GM18519 (cell line): ENCODE measurements at regions not wholly inside any gene's neighbourhood (a gene's known extent, or its start where the extent isn't known, plus 50 kb on each side); places are given as distances from the start of the nearest gene placed in this dataset.

Experiments
- ATAC-seq: cut with Tn5 transposase; IDR thresholded peaks from one replicate; pipeline ENCODE4 v1.9.1; 2021; ENCODE audit warnings: mild to moderate bottlenecking, moderate library complexity; ENCODE audit not compliant: unreplicated experiment, low FRiP score

GRCh38 chr6:40313582-40313981 is 273.6 kb downstream of the LRFN2 start:
- no peak for ATAC-seq

- ATAC-seq = no peak
These were observed 274.8 kb downstream of the LRFN2 start for GRCh38 chr6:40312213-40313015.

- ATAC-seq = no peak
These were observed 278.4 kb downstream of the LRFN2 start for GRCh38 chr6:40308533-40309306.

DNA sequence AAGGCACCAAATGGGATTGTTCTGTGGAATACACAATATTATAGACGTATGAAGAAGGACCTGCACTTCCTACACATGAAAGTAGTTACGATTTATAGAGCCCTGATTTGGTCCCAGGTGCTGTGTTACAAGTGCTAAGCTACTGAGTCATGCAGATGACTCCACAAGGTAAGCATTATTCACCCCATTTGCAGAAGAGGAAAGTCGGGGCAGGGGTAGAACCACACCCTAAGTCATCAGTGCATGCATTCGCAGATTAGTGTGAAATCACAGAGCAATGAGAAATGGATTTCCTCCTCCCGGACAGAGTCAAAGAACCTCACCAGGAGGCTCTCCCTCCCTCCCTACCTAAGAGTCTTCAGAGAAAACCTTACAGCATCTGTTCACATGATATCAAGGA is 279.5 kb downstream of the LRFN2 start:
- ATAC-seq = no peak

- ATAC-seq = no peak
These were observed 284.2 kb downstream of the LRFN2 start for GRCh38 chr6:40302856-40303454.

DNA sequence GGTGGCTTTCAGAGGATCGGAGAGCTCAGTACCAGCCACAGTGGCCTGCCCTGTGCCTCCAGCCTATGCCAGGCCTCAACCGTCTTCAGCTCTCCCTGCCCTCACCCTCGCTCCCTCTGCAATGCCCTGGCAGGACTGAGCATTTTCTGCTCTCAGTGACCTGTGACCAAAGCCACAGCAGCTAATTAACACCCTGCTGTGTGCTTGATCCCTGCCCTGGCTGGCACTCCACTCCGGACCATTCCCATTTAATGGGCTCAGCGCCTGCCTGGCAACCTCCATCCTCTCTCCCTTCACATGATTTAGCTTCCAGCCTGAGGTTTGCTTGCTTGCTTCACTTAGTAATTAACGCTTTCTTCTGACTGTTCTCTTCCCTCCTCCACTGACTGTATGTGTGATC is 287.5 kb downstream of the LRFN2 start:
- no peak for ATAC-seq

- ATAC-seq = no peak
These were observed 289.0 kb downstream of the LRFN2 start for GRCh38 chr6:40298207-40298606.

DNA sequence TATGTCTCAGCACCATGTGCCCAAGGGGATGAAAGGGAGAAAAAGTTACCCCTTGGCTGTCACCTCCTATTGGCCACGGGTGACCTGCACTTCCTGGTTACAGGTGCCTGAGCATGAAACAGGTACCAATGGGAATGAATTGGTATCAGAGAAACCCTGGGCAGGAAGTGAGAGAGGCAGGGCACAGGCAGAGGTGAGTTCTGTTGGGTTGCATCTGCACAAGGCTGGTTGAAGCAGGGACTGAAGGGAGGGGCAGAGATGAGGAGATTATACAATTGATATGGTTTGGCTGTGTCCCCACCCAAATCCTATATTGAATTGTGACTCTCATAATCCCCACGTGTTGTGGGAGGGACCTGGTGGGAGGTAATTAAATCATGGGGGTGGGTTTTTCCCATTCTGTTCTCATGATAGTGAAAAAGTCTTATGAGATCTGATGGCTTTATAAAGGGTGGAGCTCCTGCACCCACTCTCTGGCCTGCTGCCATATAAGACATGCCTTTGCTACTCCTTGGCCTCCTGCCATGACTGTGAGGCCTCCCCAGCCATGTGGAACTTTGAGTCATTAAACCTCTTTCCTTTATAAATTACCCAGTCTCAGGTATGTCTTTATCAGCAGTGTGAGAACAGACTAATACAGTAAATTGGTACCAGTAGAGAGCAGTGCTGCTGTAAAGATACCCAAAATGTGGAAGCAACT is 291.8 kb downstream of the LRFN2 start:
- no peak for ATAC-seq

DNA sequence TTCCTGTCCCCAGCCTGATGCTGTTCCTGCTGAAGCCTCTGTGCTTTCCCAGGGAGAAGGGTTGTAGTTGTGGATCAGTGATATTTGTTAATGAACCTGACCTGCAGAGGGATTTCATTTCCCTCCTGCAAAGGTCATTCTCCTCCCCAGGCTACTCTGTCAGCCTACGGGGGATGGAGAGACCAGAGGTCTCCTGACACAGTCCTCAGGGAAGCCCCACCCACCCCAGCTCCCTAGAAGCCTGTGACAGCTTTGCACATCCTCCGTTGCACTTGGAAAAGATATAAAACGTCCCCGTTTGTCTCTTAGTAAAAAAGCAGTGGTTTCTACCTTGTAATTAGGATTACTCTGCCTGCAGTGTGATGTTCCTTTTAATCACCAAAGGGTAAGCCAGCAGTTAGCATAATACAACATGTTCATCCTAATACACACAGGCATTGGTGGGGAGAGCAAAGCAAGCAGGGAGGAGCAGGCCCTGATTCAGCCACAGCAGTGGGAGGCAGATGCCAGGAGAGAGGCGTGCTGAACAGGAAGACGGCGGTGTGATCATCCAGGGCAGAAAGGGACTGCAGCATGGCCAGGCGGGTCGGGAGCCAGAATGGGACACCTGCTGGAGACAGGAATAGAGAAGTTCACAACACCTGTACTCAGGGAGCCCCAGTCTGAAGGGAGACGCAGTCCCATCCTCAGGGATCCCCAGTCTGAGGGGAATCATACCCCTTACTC is 293.5 kb downstream of the LRFN2 start:
- no peak for ATAC-seq

GRCh38 chr6:40293060-40293459 is 294.1 kb downstream of the LRFN2 start:
- no peak for ATAC-seq

DNA sequence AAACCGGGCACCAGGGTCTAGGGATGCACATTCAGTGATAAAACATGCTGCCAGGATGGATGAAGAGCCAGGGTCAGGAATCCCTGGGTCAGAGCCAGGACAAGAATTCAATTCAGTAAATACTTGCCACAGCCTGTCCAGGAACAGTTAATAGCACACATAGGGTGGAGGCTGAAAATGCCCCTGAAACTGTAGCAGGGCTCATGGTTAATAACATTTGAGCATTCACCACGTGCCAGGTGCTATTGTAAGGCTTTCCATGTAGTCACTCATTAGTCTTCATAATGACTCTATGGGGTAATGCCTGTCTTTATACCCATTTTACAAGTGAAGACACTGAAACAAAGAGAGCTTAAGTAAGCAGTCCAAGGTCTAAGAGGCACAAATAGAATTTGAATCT is 296.3 kb downstream of the LRFN2 start:
- no peak for ATAC-seq

- ATAC-seq = no peak
These were observed 298.2 kb downstream of the LRFN2 start for GRCh38 chr6:40288919-40289318.

- no peak for ATAC-seq
These were observed 299.8 kb downstream of the LRFN2 start for GRCh38 chr6:40287296-40287850.

DNA sequence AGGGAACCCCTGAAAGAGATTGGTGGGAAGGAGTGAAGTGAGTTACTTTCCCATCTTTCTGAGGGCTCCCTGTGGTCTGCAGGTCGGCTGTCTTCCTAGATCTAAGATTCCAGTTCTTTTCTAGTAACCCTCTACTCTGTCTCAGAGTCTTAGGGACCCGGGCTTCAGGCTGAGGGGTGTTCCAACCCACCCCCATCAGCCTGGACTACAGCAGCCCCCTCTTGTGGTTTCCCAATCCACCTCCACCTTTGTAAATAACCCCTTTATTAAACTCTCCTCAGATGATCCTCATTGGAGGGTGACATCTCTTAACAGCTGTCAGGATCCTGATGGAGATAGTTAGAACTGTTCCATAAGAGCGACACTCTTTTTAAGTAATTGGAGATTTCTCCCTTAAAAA is 300.4 kb downstream of the LRFN2 start:
- no peak for ATAC-seq

DNA sequence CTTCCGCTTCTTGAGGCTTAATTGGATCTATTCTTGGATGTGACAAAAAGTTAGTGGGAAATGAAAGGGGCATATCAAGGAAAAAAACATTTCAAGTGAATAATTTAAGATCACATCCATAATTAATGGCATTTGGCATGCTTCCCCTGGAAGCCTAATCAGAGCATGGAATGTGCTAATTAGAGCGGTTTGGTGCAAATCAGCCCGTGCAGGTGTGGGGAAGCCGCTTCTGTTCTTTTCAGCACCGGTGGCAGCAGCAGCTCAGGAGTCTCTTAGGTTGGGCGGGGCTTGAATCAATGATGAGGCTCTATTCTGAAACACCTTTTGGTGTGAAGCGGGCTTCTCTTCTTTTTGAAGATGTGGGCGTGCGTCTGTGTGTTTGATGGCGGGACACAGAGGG is 301.2 kb downstream of the LRFN2 start:
- no peak for ATAC-seq

DNA sequence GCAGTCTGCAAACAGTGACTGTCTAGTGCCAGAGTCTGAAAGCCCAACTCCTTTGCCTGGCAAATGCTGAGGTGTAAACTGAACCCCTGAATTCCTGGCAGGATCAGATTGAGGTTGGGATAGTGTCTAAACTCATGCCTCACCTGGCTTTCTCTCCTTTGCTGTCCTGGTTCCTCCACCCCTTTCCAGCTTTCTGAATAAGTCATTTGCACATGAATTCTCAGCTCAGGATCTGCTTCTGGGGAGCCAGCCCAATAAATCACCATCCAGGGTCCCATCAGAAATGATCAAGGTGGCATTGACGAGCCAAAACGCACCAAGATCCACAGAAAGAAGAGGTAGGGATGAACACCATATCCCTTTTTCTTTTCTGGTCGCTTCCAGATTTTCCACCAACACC is 301.6 kb downstream of the LRFN2 start:
- no peak for ATAC-seq

- no peak for ATAC-seq
These were observed 304.2 kb downstream of the LRFN2 start for GRCh38 chr6:40282986-40283385.

GRCh38 chr6:40281402-40281801 is 305.8 kb downstream of the LRFN2 start:
- ATAC-seq = no peak

- ATAC-seq = no peak
These were observed 306.9 kb downstream of the LRFN2 start for GRCh38 chr6:40280231-40280630.

DNA sequence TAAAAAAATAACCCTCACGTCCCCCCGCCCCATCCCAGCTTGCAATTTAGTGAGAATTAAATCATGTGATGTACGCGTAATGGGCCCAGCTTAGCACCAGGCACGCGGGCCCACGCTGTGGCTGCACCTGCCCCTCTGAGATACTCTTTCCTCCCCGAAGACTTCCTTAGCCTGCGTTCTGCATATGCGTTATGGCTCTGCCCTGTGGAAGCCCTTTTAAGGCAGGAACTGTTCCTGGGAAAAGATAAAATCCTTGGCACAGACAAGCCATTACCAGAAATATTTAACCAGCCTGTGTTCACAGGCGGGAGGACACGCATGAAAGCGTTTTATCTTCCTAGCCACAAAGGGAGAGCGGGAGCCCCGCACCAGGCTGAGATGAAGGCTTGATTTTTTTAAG is 311.0 kb downstream of the LRFN2 start:
- no peak for ATAC-seq
